ENCODE measurements at regions not wholly inside any gene's neighbourhood (a gene's known extent, or its start where the extent isn't known, plus 50 kb on each side); places are given as distances from the start of the nearest gene placed in this dataset.

GRCh38 chr7:155222061-155222460 lies 75.6 kb upstream of the INSIG1 start:
- TF ChIP-seq, protein P1, sequence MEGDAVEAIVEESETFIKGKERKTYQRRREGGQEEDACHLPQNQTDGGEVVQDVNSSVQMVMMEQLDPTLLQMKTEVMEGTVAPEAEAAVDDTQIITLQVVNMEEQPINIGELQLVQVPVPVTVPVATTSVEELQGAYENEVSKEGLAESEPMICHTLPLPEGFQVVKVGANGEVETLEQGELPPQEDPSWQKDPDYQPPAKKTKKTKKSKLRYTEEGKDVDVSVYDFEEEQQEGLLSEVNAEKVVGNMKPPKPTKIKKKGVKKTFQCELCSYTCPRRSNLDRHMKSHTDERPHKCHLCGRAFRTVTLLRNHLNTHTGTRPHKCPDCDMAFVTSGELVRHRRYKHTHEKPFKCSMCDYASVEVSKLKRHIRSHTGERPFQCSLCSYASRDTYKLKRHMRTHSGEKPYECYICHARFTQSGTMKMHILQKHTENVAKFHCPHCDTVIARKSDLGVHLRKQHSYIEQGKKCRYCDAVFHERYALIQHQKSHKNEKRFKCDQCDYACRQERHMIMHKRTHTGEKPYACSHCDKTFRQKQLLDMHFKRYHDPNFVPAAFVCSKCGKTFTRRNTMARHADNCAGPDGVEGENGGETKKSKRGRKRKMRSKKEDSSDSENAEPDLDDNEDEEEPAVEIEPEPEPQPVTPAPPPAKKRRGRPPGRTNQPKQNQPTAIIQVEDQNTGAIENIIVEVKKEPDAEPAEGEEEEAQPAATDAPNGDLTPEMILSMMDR (conservative IDR thresholded peaks at IDR 0.05) = no peak
- no peak for TF ChIP-seq ZFX (IDR thresholded peaks at IDR 0.05)
